Cardiac fibroblast (primary cell): ENCODE measurements at regions not wholly inside any gene's neighbourhood (a gene's known extent, or its start where the extent isn't known, plus 50 kb on each side); places are given as distances from the start of the nearest gene placed in this dataset.
A peak's percentile ranks its signal among the peaks of the same experiment; 100 is the strongest.

Experiments used
- DNase-seq, 2 donors: peaks; one replicate each; pipeline versions ENCODE4 v3.0.0 to v3.0.0-alpha.2; 2010; ENCODE audit warnings: low read depth in 2 of 2
- H3K4me3 ChIP-seq, 2 donors: replicated peaks in 1 of 2; 1 replicate in 1 of 2; 2 replicates in 1 of 2; pipeline ENCODE4 v1.5.1; 2011; ENCODE audit warnings: low read depth in 2 of 2, low read length in 2 of 2, mild to moderate bottlenecking in 2 of 2, moderate library complexity in 1 of 2
- TF ChIP-seq, protein P1 (sequence below): IDR thresholded peaks from one replicate; pipeline ENCODE4 v1.5.1; 2011; ENCODE audit warnings: low read depth, mild to moderate bottlenecking, low read length, inconsistent platforms

DNA sequence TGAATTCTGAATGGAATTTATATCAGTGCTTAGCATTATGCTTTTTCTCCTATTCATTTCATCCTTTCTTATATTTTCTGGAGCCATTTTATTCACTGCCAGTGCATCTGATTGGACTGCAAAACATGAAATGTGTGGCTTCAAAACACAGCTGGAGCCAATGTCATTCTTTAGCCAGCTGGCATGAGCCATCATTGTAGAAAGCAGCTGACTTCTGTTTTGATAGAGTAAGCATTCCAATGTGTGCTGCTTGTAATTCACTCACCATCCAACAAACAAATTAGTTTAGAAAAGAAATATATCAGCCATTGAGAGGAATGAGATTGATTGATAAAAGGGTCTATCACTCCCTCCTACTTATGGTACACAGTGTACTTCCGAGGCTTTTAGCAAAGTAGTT, 2616.0 kb downstream of the ARAP2 start:
- DNase-seq, result peak in 1 of 2 donors; percentile 22
- TF ChIP-seq, protein P1, sequence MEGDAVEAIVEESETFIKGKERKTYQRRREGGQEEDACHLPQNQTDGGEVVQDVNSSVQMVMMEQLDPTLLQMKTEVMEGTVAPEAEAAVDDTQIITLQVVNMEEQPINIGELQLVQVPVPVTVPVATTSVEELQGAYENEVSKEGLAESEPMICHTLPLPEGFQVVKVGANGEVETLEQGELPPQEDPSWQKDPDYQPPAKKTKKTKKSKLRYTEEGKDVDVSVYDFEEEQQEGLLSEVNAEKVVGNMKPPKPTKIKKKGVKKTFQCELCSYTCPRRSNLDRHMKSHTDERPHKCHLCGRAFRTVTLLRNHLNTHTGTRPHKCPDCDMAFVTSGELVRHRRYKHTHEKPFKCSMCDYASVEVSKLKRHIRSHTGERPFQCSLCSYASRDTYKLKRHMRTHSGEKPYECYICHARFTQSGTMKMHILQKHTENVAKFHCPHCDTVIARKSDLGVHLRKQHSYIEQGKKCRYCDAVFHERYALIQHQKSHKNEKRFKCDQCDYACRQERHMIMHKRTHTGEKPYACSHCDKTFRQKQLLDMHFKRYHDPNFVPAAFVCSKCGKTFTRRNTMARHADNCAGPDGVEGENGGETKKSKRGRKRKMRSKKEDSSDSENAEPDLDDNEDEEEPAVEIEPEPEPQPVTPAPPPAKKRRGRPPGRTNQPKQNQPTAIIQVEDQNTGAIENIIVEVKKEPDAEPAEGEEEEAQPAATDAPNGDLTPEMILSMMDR, result no peak
- H3K4me3 ChIP-seq, result no peak overlapping the region

DNA sequence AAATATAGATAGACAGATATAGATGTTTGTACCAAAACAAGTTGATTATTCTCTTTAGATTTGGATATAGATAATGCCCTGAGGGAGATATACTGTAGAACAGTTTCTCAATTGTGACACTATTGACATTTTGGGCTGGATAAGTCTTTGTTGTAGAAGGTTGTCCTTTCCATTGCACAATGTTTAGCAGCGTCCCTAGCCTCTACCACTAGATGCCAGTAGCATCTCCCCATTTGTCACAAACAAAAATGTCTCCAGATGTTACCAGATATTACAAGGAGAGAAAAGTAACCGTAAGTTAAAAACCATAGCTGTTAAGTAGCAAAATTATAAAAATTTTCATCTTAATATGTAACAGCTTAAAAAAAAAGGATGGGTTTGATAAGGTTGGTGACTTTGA, 2595.3 kb downstream of the ARAP2 start:
- DNase-seq, result peak; percentile 71 to 73
- no peak overlapping the region for H3K4me3 ChIP-seq
- TF ChIP-seq, protein P1, result peak; percentile 78

DNA sequence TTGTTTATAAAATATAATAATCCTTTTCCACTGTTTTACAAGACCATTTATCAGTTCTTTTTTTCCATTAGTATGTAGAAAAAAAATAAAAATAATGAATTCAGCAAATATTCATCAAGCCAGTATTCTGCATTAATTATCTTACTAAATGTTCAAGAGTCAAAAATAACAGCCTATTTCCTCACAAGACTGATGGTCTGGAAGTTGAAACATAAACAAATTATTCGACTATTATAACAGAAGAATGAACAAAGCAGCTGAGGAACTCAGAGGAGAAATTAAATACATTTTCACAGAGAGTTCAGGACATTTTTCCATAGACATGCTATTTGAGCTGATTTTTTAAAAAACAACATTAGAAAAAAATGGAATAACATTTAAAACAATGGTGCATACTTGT, 2594.8 kb downstream of the ARAP2 start:
- no peak for DNase-seq
- no peak overlapping the region for H3K4me3 ChIP-seq
- TF ChIP-seq, protein P1, result no peak

DNA sequence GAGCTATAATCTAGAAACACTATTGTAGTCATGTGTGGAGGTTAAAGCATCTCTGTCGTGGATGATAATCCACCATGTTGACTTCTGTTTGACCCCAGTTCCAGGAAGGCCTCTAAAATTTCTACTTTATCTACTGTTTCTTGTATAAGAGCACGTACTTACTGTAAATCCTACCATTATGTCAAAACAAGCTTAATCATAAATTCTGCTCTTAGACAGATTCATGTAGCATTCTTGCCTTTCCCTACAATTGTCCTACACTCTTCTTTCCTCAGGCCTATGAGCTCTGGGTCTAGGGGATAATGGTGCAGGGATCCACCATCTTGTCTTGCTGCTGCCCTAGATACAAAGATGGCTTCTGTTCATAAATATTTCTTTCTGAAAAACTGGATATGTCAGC, 2594.3 kb downstream of the ARAP2 start:
- TF ChIP-seq, protein P1, result no peak
- H3K4me3 ChIP-seq, result no peak overlapping the region
- DNase-seq, result peak in 1 of 2 donors; percentile 6

DNA sequence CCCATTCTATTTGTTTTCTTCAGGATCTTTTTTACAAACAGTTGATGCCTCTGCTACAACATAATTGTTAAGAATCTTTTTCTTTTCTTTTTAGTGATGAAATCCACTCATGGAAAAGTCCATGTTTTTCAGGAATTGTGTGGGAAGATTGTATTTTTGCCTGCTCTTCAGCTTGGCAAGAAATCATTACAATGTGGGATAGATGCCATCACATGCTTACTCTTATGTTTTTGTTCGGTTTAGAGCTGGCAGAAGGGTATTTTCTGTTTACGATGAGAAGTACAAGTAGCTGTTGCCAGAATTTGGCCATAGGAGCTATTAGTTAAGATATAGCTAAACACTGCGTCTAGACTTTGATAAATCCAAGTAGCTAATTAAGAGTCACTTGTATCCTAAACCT, 2585.3 kb downstream of the ARAP2 start:
- DNase-seq, result peak in 1 of 2 donors; percentile 62
- H3K4me3 ChIP-seq, result no peak overlapping the region
- TF ChIP-seq, protein P1, result no peak

DNA sequence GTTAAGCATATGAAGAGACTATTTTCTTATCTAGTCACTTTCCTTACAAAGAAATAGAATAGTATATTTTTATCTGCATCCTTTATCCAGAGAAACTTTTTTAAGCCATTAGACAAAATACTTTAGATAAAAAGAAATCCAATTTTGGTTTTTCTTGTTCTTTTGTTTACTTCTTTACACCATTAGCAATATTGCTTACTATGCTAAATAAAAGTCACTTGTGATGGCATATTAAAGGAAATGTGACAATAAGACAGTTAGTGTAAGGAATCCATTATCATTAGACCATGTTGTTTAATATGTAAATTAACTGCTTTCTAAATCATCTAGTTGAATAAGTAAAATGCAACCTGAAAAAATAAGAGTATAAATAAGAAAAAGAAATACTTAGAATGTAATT, 2582.7 kb downstream of the ARAP2 start:
- no peak for DNase-seq
- H3K4me3 ChIP-seq, result no peak overlapping the region
- TF ChIP-seq, protein P1, result no peak

DNA sequence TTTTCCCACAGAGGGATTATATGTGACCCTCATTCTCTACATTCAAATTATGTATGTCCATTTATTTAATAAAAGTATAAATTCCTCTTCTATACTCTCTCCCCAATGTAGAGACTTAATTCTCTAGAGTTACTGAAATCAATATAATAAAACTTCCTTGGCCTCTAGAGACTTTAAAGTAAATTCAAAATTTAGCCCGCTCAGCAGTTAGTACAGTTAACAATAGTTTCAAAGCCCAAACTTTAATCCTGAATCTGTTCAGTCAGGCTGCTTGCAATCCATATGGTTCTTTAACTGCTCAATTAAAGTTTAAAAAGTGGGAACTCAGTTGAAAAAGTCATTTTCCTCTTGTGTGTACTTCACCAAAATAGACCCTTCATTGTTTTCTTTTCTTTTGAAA, 2558.4 kb downstream of the ARAP2 start:
- no peak overlapping the region for H3K4me3 ChIP-seq
- TF ChIP-seq, protein P1, result no peak
- DNase-seq, result no peak
